Fibroblast of skin of right quadriceps (primary cell): ENCODE measurements at regions not wholly inside any gene's neighbourhood (a gene's known extent, or its start where the extent isn't known, plus 50 kb on each side); places are given as distances from the start of the nearest gene placed in this dataset.
"Not testable (repeated sequence)": the region's sequence is repeated elsewhere in the genome, so short reads cannot be mapped to it uniquely, and the experiment has no call there.

Source experiments
- DNase-seq: peaks from one replicate; pipeline ENCODE4 v3.0.0-alpha.2; 2013

DNA sequence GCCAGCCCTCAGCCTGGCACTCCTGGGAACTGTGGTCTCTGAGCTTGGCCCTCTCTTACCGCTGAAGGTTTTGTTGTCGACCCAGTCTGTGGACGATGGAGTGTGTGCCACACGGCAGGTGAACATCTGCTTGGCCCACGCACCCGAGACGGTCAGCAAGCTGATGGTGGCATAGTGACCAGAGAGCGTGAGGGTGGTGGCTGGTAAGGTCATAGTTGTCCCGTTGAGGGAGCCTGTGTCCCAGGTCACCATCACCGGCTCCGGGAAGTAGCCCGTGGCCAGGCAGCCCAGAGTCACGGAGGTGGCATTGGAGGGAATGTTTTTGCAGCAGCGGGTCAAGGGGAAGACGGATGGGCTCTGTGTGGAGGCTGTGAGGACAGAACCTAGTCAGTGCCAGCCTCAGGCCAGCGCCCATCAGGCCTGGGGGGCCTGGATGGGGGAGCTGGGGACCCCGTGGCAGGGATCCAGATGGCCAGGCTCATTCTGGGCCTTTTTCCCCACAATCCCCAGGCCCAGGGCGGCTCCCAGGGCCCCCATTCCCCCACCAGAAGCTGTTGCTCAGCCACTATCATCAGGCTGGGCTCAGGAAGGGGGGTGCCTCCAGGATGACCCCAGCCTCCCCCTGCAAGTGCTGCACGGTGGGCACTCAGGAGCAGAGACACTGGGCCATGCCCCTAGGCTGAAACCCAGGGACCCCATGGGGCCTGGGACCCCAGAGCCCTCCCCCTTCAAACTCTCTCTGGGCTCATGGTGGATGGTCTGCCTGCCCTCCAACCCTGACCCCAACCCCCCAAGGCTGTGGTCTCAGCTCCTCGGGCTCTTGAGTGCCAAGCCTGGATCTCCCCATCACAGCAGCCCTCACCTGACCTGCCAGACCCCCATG is 75.2 kb downstream of the TMEM121 start:
- no peak for DNase-seq

- DNase-seq: no peak
Measured at GRCh38 chr14:105602243-105602750, 75.9 kb downstream of the TMEM121 start.

DNA sequence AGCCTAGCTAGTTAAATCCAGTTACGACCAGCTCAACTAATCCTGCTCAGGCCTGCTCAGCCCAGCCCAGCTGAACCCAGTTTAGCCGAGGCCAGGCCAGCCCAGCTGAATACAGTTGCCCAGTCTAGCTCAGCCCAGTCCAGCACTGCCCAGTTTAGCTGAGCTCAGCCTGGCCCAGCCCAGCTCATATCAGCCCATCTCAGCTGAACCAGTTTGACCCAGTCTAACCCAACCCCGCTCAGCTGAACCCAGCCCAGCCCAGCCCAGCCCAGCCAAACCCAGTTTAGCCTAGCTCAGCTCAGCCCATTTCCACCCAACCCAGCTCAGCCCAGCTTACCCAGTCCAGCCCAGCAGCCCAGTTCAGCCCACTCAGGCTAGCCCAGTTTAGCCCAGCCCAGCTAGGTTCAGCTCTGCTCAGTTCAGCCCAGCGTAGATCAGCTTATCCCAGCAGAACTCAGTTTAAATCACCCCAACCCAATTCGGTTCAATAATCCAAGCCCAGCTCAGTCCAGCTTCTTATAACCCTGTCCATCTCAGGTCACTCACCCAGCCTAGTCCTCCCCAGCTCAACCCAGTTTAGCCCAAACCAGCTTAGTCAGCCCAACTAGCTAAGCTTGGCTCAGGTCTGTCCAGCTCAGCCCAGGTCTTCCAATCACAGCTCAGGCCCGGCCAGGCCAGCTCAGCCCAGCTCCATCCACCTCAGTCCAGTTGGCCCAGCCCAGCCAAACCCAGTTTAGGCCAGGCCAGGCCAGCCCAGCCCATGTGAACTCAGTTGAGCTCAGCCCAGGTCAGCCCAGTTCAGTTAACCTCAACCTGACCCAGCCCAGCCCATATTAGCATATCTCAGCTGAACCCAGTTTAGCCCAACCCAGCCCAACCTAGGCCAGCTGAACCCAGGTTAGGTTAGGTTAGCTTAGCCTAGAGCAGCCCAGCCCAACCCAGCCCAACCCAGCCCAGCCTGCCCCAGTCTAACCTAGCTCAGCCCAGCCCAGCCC is 76.7 kb downstream of the TMEM121 start:
- DNase-seq: no peak

- DNase-seq: not testable (repeated sequence)
Measured at GRCh38 chr14:105604531-105605463, 78.4 kb downstream of the TMEM121 start.

DNA sequence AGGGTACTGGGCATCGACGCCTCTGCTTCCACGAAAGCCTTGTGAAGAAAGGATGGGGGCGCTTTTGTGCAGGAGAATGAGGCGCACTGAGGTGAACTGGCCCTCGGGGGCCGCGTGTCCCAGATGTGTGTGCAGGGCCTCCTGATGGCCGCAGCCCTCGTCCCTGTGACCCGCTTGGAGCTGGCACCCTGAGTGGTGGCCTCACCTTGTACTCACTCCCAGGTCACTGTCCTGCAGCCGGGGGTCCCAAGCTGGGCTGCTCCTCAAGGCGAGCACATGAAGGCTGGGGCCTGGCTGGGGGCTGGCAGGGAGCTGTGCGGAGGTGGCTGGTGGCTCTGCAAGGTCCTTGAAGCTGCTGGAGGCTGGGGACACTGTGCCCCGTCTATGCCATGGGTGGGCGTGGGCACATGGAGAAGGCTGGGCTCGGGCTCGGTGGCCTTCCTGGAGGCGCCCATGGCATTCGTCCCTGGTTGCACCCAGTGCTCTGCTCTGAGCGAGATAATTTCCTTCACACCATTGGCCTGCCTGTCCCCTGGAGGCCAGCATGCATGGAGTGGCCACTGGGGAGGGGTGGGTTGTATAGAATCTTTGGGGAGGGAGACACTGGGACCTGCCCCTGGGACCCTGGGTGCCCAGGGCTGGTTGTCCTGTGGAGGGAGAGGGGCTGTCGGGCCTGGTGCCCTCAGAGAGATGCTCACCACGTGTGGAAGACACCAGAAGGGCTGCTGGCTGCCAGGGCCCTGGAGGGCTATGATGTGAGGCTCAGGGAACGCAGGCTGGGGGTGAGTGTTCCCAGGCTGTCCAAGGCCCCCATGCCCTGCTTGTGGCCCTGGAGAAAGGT is 79.3 kb downstream of the TMEM121 start:
- no peak for DNase-seq

- not testable (repeated sequence) for DNase-seq
Measured at GRCh38 chr14:105606305-105606975, 80.1 kb downstream of the TMEM121 start.

DNA sequence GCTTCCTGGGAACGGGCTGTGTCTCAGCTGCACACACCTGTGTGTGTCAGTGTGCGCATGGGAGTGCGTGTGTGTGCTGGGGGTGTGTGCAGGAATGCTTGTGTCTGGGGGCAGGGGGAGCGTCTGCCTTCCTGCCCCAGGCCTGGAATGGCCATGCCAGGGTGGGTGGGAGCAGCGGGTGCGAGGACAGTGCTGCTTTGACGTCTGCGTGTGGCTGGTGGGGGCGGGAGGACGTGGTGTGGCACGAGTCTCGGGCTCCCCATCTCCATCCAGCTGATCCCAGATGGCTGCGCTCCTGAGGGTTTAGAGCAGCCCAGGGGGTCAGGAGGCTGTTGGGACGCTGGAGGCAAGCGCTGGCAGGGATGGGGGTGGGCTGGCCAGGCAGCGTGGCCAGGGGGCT is 80.6 kb downstream of the TMEM121 start:
- DNase-seq: not testable (repeated sequence)

DNA sequence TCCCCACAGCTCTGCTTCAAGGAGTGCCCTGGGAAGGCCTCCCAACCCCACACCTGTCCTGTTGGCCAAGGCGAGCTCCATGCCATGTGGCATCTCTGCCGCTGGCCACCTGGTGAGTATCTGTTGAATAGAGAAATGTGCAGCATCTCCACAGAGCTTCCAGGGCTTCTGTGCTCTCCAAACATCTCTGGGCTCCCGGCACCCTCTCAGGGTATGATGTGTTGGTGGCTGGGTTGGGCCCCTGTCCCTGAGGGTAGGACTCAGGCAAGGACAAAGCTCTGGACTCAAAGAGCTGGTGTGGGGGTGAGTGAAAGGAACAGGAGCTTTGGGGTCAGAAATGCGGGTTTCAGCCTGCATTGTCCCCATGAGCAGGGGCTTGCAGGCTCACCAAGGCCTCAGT is 88.6 kb downstream of the TMEM121 start:
- DNase-seq: not testable (repeated sequence)

GRCh38 chr14:105615986-105616801 is 89.8 kb downstream of the TMEM121 start:
- not testable (repeated sequence) for DNase-seq

DNA sequence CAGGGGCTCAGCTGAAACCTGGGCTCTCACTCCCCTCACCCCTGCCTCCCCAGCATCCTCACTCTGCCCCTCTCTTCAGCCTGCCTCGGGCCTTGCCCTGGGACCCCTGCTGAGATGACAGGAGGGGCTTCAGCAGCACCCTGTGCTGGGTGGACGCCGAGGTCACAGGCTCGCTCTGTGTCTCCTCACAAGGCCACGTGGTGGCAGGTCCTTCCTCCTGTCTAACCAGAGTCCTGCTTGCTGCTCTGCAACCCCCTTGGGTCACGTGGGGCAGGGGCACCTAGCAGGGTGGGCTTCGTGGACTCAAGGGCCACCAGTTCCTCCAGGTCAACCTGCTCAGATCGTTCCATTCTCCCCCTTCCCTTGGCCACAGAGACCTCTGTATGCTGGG is 90.4 kb downstream of the TMEM121 start:
- no peak for DNase-seq

- DNase-seq: no peak
Measured at GRCh38 chr14:105617201-105617777, 90.9 kb downstream of the TMEM121 start.

- DNase-seq: not testable (repeated sequence)
Measured at GRCh38 chr14:105617805-105618204, 91.4 kb downstream of the TMEM121 start.

DNA sequence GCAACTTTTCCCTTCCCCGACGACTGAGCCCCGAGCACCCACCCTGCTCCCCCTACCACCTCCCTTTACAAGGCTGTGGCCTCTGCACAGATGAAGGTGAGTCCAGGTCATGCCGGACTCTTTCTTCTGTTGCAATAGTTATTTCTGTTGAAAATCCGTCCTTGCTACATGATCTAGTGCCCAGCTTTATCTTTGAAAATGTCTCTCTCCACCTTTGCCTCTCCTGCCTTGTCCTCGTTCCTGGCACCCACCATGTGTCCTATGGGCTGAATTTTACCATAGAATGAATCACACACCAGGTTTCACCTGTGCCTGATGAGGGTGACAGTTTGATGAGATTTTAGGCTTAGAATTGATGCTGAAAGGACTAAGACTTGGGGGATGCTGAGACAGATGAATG is 92.9 kb downstream of the TMEM121 start:
- DNase-seq: not testable (repeated sequence)

DNA sequence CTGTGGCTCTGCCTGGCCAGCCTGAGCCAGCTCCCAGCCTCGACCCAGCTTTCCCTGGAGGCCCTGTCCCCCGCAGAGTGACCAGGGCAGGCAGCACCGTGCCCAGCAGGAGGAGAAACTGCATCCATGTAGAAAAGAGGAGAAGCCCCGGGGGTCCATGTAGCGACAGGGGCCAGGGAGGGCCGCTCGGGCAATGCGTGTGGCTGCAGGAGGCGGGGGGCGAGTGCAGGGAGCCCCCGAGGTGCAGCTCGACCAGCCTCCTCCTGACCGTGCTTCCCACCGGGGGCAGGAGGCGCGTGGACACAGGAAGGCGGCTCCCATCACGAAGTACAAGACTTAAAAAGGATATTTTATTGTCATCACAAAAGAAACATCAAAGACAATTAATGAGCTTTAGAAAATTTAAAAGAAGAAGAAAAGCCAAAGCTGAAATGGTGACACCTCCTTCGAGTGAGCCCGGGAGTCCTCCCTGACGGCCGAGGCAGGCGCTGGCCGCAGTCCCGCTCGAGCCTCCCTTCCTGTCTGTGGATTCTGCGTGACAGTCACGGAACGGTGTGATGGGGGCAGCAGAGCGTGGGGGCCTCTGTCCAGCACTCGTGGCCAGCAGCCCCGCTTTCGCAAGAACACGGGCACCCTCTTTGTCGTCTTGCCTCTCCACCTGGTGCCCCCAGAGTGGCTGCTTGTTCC is 93.9 kb downstream of the TMEM121 start:
- not testable (repeated sequence) for DNase-seq

GRCh38 chr14:105620865-105621471 is 94.6 kb downstream of the TMEM121 start:
- not testable (repeated sequence) for DNase-seq

- DNase-seq: not testable (repeated sequence)
Measured at GRCh38 chr14:105621479-105622328, 95.3 kb downstream of the TMEM121 start.

GRCh38 chr14:105622329-105622955 is 96.1 kb downstream of the TMEM121 start:
- no peak for DNase-seq
